Lower lobe of right lung (tissue), 2 donors: ENCODE measurements at regions not wholly inside any gene's neighbourhood (a gene's known extent, or its start where the extent isn't known, plus 50 kb on each side); places are given as distances from the start of the nearest gene placed in this dataset.

Experiments used
- ATAC-seq, 2 donors: fragments of 200-7000 bp; cut with Tn5 transposase; one replicate each; pipeline ENCODE4 v1.9.1; 2020 to 2022; ENCODE audit warnings: mild to moderate bottlenecking in 2 of 2, moderate library complexity in 2 of 2
- DNase-seq: peaks from one replicate; pipeline ENCODE4 v3.0.0-alpha.2; 2020
- H3K27ac ChIP-seq: fragments of 200-600 bp; one replicate; pipeline ENCODE4 v1.8.0; 2022
- H3K27me3 ChIP-seq: fragments of 200-600 bp; one replicate; pipeline ENCODE4 v1.8.0; 2022; ENCODE audit warnings: low read depth
- H3K36me3 ChIP-seq: fragments of 200-600 bp; one replicate; pipeline ENCODE4 v1.8.0; 2022; ENCODE audit warnings: mild to moderate bottlenecking
- H3K4me1 ChIP-seq: fragments of 200-600 bp; one replicate; pipeline ENCODE4 v1.8.0; 2022
- H3K4me3 ChIP-seq: fragments of 200-600 bp; one replicate; pipeline ENCODE4 v1.8.0; 2022; ENCODE audit warnings: mild to moderate bottlenecking
- H3K9me3 ChIP-seq: fragments of 200-600 bp; one replicate; pipeline ENCODE4 v1.8.0; 2022
- intact Hi-C: fragments of 100-400 bp; cut with DNase I; formaldehyde crosslinking; loops from one replicate; pipeline ENCODE4 v1.11.0; 2022
- TF ChIP-seq, protein P1 (sequence below): fragments of 200-600 bp; IDR thresholded peaks from one replicate; pipeline ENCODE4 v1.8.0; 2022; ENCODE audit warnings: antibody characterized with exemption, mild to moderate bottlenecking
- donor health status: DM: no; HTN: yes; CAD: no; lungs with severe emphysema.

GRCh38 chr2:129742415-129743180, 236.9 kb upstream of the RAB6C start:
- intact Hi-C loops: no loop called here
- TF ChIP-seq, protein P1, sequence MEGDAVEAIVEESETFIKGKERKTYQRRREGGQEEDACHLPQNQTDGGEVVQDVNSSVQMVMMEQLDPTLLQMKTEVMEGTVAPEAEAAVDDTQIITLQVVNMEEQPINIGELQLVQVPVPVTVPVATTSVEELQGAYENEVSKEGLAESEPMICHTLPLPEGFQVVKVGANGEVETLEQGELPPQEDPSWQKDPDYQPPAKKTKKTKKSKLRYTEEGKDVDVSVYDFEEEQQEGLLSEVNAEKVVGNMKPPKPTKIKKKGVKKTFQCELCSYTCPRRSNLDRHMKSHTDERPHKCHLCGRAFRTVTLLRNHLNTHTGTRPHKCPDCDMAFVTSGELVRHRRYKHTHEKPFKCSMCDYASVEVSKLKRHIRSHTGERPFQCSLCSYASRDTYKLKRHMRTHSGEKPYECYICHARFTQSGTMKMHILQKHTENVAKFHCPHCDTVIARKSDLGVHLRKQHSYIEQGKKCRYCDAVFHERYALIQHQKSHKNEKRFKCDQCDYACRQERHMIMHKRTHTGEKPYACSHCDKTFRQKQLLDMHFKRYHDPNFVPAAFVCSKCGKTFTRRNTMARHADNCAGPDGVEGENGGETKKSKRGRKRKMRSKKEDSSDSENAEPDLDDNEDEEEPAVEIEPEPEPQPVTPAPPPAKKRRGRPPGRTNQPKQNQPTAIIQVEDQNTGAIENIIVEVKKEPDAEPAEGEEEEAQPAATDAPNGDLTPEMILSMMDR: no peak
- ATAC-seq (peak in 1 of 2 donors; percentile 8), DNase-seq (no peak)
- Histone ChIP-seq H3K9me3 (no peaks in the 10 kb centered on the region), H3K36me3 (no peaks in the 10 kb centered on the region), H3K4me1 (no peaks in the 10 kb centered on the region), H3K27me3 (no peaks in the 10 kb centered on the region), H3K4me3 (no peak overlapping the region), H3K27ac (no peak overlapping the region)

DNA sequence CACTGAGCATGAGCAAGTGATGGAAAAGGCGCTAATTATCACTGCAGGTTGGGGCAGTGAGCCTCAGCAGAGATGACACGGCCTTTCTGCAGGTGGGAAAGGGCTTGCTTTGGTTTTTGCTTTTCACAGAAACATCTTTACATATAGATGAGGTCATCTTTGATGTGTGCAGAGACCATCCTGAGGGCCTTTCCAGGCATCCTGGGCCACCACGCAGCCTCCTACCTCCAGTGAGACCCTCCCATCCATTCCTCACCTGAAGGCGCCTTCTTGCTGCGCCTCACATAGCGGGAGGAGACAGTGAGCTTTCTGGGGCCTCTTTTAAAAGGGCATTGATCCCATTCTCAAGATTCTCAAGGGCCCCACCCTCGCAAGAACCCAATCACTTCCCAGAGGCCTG, 235.3 kb upstream of the RAB6C start:
- no peak overlapping the region for H3K27ac ChIP-seq
- intact Hi-C loops: no loop called here
- no peak for DNase-seq

GRCh38 chr2:129744649-129745048, 234.8 kb upstream of the RAB6C start:
- intact Hi-C loops: no loop called here
- ATAC-seq: no peak
- Histone ChIP-seq H3K4me1 (no peaks in the 10 kb centered on the region), H3K9me3 (no peaks in the 10 kb centered on the region), H3K27ac (no peak overlapping the region), H3K27me3 (no peaks in the 10 kb centered on the region), H3K36me3 (no peaks in the 10 kb centered on the region), H3K4me3 (no peak overlapping the region)
- TF ChIP-seq, protein P1: no peak
- no peak for DNase-seq

More for the DNA sequence above, 235.3 kb upstream of the RAB6C start:
- Histone ChIP-seq H3K4me3 (no peak overlapping the region), H3K36me3 (no peaks in the 10 kb centered on the region), H3K27me3 (no peaks in the 10 kb centered on the region), H3K9me3 (no peaks in the 10 kb centered on the region), H3K4me1 (no peaks in the 10 kb centered on the region)
- ATAC-seq: no peak
- TF ChIP-seq, protein P1: no peak

GRCh38 chr2:129747500-129748125, 231.9 kb upstream of the RAB6C start:
- Histone ChIP-seq H3K4me1 (no peaks in the 10 kb centered on the region), H3K27ac (no peak overlapping the region), H3K36me3 (no peaks in the 10 kb centered on the region), H3K9me3 (no peaks in the 10 kb centered on the region), H3K4me3 (no peak overlapping the region), H3K27me3 (no peaks in the 10 kb centered on the region)
- TF ChIP-seq, protein P1: no peak
- DNase-seq: no peak
- ATAC-seq: no peak
- intact Hi-C loops: no loop called here

DNA sequence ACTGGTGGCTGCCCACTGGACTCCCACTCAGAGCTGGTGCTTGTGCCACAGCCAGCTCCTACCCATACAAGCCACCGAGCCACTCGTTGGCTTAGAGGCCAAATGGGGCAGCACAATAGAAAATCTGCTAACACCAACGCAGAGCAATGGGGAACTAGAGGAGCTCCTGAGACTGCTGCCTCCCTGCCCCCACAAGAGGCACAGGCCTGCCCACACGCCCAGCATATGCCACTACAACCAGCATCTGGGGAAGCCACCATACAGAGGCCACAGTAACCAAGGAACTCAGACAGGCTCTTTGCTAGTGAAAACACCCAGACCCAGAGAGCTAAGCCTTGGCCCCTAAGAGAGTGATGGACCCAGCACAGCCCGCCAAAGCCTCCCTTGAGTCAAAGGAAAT, 231.2 kb upstream of the RAB6C start:
- no peaks in the 10 kb centered on the region for H3K27me3 ChIP-seq
- no peak overlapping the region for H3K4me3 ChIP-seq
- no peak overlapping the region for H3K27ac ChIP-seq
- ATAC-seq (peak in 1 of 2 donors; percentile 15), DNase-seq (no peak)
- H3K4me1 ChIP-seq: no peaks in the 10 kb centered on the region
- TF ChIP-seq, protein P1: no peak
- no peaks in the 10 kb centered on the region for H3K9me3 ChIP-seq
- intact Hi-C loops: no loop called here
- no peaks in the 10 kb centered on the region for H3K36me3 ChIP-seq
